Activated naive CD4-positive, alpha-beta T cell treated with anti-CD3 and anti-CD28 coated beads, Interleukin-2, amount 10 ng/mL, durations not matched to agents 7 days and 5 days (primary cell): ENCODE measurements at regions not wholly inside any gene's neighbourhood (a gene's known extent, or its start where the extent isn't known, plus 50 kb on each side); places are given as distances from the start of the nearest gene placed in this dataset.

Experiments
- CTCF ChIA-PET: fragments of 350-600 bp; sonication (Branson Sonifier 250); formaldehyde crosslinking; loops from one replicate; lab custom pipeline; 2021; ENCODE audit warnings: antibody characterized with exemption; lab: Charles Lee
- DNase-seq: peaks from one replicate; pipeline ENCODE4 v3.0.0-alpha.2; 2020
- H3K27ac Mint-ChIP-seq: one replicate; pipeline ENCODE4 v1.8.0; 2021; ENCODE audit warnings: mild to moderate bottlenecking, moderate library complexity, mixed read lengths
- H3K27me3 Mint-ChIP-seq: one replicate; pipeline ENCODE4 v1.8.0; 2021; ENCODE audit warnings: mild to moderate bottlenecking, mixed read lengths
- H3K36me3 Mint-ChIP-seq: one replicate; pipeline ENCODE4 v1.8.0; 2021; ENCODE audit warnings: mixed read lengths
- H3K4me1 Mint-ChIP-seq: one replicate; pipeline ENCODE4 v1.8.0; 2021; ENCODE audit warnings: mixed read lengths
- H3K4me3 Mint-ChIP-seq: one replicate; pipeline ENCODE4 v1.8.0; 2021; ENCODE audit warnings: mild to moderate bottlenecking, moderate library complexity, mixed read lengths
- H3K9me3 Mint-ChIP-seq: one replicate; pipeline ENCODE4 v1.8.0; 2021; ENCODE audit warnings: mixed read lengths

DNA sequence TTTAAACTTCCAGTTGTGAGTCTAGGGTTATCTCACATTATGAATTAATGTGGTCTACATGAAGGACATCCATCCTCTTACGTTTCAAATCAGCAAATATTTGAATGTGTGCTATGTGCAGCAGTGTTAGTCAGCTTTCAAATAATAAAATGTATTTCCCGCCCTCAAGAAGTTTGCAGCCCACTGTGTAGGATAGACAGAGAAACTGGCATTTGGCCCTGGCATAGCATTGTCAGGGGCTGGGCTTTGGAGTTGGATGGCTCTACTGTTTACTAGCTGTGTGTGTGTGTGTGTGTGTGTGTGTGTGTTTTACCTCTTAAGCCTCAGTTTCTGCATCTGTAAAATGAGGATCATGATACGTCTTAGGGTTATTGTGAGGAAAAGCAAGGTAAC lies 400.5 kb upstream of the C2CD4B start:
- Mint-ChIP-seq H3K4me1 (no peaks in the 10 kb centered on the region), H3K27me3 (peaks cover 9% of the 10 kb centered on the region), H3K9me3 (no peaks in the 10 kb centered on the region), H3K27ac (no peak overlapping the region), H3K4me3 (no peak overlapping the region), H3K36me3 (no peaks in the 10 kb centered on the region)
- DNase-seq, result no peak
- CTCF ChIA-PET, result no interaction called here

DNA sequence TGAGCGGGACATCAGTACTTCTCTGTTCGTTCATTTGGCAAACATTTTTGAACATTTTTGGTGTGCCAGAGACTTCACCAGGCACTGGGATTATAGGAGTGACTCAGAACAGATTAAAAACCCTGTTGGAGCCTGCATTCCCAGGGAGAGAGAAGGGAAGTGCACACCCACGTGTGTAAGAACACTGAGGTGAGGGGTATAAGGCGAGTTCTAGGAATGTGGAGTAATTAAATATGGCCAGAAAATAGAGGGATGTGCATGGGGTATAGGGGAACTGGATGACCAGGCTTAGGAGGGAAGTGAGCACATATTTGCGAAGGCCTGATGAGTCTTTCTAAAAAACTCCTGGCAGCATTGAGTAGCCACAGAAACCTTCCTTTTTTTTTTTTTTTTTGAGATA lies 401.2 kb upstream of the C2CD4B start:
- H3K4me1 Mint-ChIP-seq, result no peaks in the 10 kb centered on the region
- H3K27ac Mint-ChIP-seq, result no peak overlapping the region
- CTCF ChIA-PET, result no interaction called here
- peaks cover 9% of the 10 kb centered on the region for H3K27me3 Mint-ChIP-seq
- no peaks in the 10 kb centered on the region for H3K36me3 Mint-ChIP-seq
- H3K9me3 Mint-ChIP-seq, result no peaks in the 10 kb centered on the region
- no peak for DNase-seq
- H3K4me3 Mint-ChIP-seq, result no peak overlapping the region

DNA sequence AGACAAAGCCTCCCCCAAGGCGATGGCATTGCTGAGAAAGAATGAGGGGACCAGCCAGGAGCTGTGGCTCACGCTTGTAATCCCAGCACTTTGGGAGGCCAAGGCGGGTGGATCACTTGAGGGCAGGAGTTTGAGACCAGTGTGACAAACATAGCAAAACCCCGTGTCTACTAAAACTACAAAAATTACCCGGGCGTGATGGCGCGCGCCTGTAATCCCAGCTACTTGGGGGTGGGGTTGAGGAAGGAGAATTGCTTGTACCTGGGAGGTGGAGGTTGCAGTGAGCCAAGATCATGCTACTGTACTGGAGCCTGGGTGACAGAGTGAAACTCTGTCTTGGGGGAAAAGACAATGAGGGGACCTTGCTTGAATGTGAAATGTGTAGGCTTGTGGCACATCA lies 402.4 kb upstream of the C2CD4B start:
- no peaks in the 10 kb centered on the region for H3K36me3 Mint-ChIP-seq
- no peaks in the 10 kb centered on the region for H3K9me3 Mint-ChIP-seq
- DNase-seq, result no peak
- H3K27ac Mint-ChIP-seq, result no peak overlapping the region
- H3K27me3 Mint-ChIP-seq, result peaks cover 10% of the 10 kb centered on the region
- H3K4me3 Mint-ChIP-seq, result no peak overlapping the region
- CTCF ChIA-PET, result no interaction called here
- H3K4me1 Mint-ChIP-seq, result no peaks in the 10 kb centered on the region

DNA sequence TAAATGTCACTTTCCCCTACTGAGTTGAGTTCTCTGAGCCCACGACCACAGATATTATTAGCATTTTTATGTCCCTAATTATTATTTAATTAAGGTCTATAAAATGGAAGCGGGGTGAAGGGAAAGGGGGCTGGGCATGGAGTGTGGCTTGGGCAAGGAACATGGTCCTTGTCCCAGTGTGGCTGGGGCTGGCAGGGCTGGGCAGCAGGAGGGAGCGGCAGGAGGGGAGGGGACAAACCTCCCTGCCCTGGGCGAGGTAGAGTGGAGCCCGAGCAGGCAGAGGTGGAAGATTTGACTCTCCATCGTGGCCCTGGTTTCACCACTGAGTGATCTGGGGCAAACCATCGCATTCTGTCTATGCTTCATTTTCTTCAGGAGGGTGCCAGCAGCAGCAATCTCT lies 402.9 kb upstream of the C2CD4B start:
- Mint-ChIP-seq H3K9me3 (no peaks in the 10 kb centered on the region), H3K27ac (no peak overlapping the region), H3K36me3 (no peaks in the 10 kb centered on the region), H3K27me3 (peaks cover 15% of the 10 kb centered on the region), H3K4me3 (no peak overlapping the region), H3K4me1 (no peaks in the 10 kb centered on the region)
- DNase-seq, result no peak
- CTCF ChIA-PET, result no interaction called here

DNA sequence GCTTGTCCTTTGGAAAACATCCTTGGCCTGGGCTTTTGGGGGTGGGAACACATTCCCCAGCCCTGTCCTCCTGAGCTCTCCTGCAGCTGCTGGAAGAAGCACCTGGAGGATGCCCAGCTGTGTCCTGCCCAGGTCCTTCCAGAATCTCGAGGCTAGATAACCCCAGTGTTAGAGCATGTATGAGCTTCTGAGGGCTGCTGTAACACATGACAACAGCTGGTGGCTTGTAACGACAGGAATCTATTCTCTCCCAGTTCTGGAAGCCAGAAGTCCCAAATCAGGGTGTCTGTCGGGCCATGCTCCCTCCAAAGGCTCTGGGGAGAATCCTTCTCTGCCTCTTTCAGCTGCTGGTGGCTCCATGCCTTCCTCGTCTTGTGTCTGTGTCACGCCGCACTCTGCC lies 403.6 kb upstream of the C2CD4B start:
- H3K4me1 Mint-ChIP-seq, result no peaks in the 10 kb centered on the region
- no peaks in the 10 kb centered on the region for H3K36me3 Mint-ChIP-seq
- CTCF ChIA-PET, result no interaction called here
- DNase-seq, result no peak
- H3K27me3 Mint-ChIP-seq, result peaks cover 18% of the 10 kb centered on the region
- H3K4me3 Mint-ChIP-seq, result no peak overlapping the region
- no peaks in the 10 kb centered on the region for H3K9me3 Mint-ChIP-seq
- H3K27ac Mint-ChIP-seq, result peak overlapping the region; percentile 26

DNA sequence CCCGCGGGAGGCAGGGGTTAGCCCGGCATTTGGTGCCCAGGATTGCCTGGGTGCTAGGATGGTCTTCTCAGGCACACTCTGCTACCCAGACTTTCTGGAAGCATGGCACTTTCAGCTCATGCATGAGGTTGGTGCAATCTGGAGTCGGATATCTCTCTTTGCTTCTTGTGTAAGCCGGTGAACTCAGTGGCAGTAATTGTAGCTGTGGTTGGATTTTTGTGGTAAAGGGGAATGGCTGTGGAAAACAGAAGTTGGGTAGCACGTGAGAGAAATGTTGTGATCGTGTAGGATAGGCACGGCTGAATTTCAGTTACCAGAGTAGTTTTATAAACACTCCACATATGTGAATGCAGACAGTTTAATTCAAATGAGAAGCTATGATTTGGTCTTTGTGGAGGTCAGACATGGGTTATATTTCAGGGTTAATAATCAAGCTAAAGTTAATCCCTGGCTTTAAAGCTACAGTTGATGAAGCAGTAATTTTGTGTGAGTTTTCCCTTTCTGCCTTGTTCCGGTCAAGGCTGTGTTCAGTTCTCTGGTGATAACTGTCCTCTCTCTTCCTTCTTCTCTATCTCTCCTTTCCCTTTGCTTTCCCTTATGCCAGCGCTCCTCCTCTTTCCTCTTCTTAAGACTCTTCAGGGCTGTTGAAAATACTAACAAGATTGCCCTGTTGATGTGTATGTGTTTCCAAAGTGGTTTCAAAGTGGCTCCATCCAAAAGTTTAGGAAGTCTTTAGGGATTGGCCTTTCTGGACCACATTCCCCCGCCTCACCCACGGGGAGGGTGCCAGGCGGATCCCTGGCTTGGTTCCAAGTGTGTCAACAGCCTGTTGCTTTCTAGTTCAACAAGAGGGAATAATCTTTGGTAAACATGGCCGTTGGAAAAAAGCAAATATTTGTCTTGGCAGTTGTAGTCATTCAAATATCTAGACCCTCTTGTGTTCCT lies 404.6 kb upstream of the C2CD4B start:
- Mint-ChIP-seq H3K4me3 (no peak overlapping the region), H3K27me3 (peaks cover 14% of the 10 kb centered on the region), H3K9me3 (no peaks in the 10 kb centered on the region), H3K27ac (no peak overlapping the region), H3K4me1 (no peaks in the 10 kb centered on the region), H3K36me3 (no peaks in the 10 kb centered on the region)
- CTCF ChIA-PET, result no interaction called here
- no peak for DNase-seq

DNA sequence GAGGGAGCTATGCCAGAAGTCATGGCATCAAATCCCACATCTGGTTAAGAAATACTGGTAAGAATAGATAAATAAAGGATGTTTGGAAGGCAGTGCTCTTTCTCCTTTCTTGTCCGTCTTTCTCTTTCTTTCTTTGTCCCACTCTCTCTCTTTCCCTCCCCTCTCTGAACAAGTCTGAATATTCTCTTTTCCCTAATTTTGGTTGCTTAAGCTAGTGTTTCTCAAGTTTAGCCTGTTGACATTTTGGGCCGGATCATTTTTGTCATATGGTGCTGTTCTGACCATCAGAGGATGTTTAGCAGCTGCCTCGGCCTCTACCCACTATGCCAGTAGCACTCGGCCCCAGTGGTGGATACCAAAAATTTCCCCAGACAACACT lies 405.3 kb upstream of the C2CD4B start:
- CTCF ChIA-PET, result no interaction called here

DNA sequence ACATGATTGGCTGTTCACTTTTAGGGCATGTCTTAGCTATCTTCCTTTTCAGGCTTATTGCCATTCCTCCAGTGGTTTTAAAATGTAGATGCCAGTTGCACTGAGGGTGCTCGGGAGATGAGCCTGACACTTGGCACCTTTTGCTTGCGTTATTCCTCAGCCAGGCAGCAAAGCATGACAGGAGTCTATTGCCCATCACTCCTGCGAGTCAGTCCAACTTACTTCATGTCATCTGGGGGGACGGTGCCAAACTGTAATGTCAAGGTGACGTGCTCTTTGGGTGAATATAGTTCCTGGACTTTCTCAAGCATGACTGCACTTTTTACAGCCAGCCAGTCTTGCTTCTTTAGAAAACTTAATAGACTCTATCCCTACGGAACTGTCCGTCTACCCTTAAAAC lies 406.0 kb upstream of the C2CD4B start:
- H3K36me3 Mint-ChIP-seq, result no peaks in the 10 kb centered on the region
- H3K27me3 Mint-ChIP-seq, result peaks cover 14% of the 10 kb centered on the region

More for the DNA sequence above, 405.3 kb upstream of the C2CD4B start:
- no peak overlapping the region for H3K4me3 Mint-ChIP-seq
- H3K4me1 Mint-ChIP-seq, result no peaks in the 10 kb centered on the region
- no peak for DNase-seq
- no peaks in the 10 kb centered on the region for H3K36me3 Mint-ChIP-seq
- no peaks in the 10 kb centered on the region for H3K9me3 Mint-ChIP-seq
- H3K27ac Mint-ChIP-seq, result no peak overlapping the region
- peaks cover 14% of the 10 kb centered on the region for H3K27me3 Mint-ChIP-seq

DNA sequence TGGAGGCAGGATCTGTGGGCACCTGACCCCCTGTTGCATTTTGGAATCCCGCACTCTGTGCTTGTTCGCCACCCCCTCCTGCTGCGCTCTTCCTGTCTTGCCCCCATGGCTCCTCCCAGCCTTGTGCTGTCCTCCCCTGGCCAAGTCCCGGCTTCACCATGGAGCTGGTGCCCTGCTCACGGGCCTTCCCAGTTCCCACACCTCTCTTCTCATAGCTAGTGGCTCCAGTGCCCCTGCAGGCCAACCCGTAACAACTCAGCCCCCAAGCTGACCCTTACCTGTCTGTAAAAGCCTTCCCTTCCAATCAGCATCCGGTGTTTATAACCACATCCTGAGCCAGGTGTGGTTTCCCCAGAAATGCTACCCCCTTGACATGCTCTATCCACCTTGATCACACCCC lies 407.7 kb upstream of the C2CD4B start:
- CTCF ChIA-PET, result no interaction called here
- Mint-ChIP-seq H3K9me3 (no peaks in the 10 kb centered on the region), H3K27me3 (peaks cover 14% of the 10 kb centered on the region), H3K4me1 (no peaks in the 10 kb centered on the region), H3K4me3 (no peak overlapping the region), H3K36me3 (no peaks in the 10 kb centered on the region), H3K27ac (no peak overlapping the region)
- DNase-seq, result no peak

More for the DNA sequence above, 406.0 kb upstream of the C2CD4B start:
- DNase-seq, result no peak
- H3K27ac Mint-ChIP-seq, result no peak overlapping the region
- CTCF ChIA-PET, result no interaction called here
- no peaks in the 10 kb centered on the region for H3K4me1 Mint-ChIP-seq
- H3K9me3 Mint-ChIP-seq, result no peaks in the 10 kb centered on the region
- H3K4me3 Mint-ChIP-seq, result no peak overlapping the region

DNA sequence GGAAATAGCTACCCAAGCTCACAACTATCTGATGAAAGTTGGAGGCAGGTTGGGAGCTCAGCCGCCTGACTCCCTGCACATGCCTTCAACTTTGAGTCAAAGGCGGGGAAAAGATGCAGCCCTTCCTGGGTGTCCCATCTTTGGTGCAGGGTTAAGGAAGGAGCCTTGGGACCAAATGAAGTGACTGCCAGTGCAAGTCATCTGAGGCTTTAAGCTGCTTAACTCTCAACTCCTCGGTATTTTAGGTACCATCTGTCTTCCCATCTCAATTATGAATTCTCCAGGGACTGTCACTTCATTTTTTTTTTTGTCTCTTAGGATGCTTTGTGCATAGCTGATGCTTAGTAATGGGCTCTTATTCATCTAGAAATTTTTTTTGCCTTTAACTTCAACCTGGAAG lies 408.8 kb upstream of the C2CD4B start:
- CTCF ChIA-PET, result no interaction called here
- H3K4me1 Mint-ChIP-seq, result no peaks in the 10 kb centered on the region

DNA sequence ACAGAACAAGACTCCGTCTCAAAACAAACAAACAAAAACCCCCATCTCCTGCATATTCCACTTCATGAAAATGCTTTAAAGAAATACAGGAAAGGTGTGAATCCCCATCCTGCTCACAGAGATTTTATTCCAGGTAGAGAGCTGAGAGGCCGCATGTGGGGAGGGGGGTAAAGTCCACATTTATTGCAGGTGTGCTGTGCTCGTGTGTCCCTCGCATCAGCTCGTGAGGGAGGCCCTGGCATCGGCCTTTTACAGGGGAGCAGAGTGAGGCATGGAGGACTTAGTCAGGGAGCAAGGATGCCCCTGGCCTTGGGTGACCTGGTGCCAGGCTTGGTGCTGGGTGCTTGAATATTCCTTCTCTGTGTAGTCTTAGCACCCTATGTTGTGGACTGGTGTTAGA lies 413.5 kb upstream of the C2CD4B start:
- H3K36me3 Mint-ChIP-seq, result no peaks in the 10 kb centered on the region
- CTCF ChIA-PET, result no interaction called here
- DNase-seq, result no peak
- H3K4me3 Mint-ChIP-seq, result no peak overlapping the region
- no peaks in the 10 kb centered on the region for H3K4me1 Mint-ChIP-seq
- no peaks in the 10 kb centered on the region for H3K9me3 Mint-ChIP-seq
- peaks cover 11% of the 10 kb centered on the region for H3K27me3 Mint-ChIP-seq
- no peak overlapping the region for H3K27ac Mint-ChIP-seq

More for the DNA sequence above, 408.8 kb upstream of the C2CD4B start:
- Mint-ChIP-seq H3K9me3 (no peaks in the 10 kb centered on the region), H3K4me3 (no peak overlapping the region), H3K27ac (no peak overlapping the region), H3K36me3 (no peaks in the 10 kb centered on the region), H3K27me3 (peaks cover 14% of the 10 kb centered on the region)
- DNase-seq, result no peak

DNA sequence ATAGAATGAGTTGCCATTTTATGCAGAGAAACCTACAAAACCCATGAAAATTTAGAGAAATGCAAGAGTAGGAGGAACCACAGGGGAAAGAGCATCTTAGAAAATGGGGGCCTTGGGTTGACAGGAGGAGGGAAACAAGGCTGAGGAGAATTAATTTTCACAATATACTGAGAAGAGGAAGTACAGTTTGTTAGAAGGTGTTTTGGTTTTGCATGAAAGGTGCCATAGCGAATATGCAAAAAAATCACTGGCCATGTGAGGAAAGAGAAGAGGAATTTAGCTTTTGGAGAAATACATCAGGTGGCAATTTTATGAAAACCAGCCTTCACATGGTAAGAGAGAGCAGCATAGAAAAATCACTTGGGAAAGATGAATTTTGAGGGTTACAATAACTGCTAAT lies 413.9 kb upstream of the C2CD4B start:
- Mint-ChIP-seq H3K9me3 (no peaks in the 10 kb centered on the region), H3K4me1 (no peaks in the 10 kb centered on the region), H3K36me3 (no peaks in the 10 kb centered on the region), H3K4me3 (no peak overlapping the region), H3K27me3 (peaks cover 9% of the 10 kb centered on the region), H3K27ac (no peak overlapping the region)
- no peak for DNase-seq
- CTCF ChIA-PET, result no interaction called here

DNA sequence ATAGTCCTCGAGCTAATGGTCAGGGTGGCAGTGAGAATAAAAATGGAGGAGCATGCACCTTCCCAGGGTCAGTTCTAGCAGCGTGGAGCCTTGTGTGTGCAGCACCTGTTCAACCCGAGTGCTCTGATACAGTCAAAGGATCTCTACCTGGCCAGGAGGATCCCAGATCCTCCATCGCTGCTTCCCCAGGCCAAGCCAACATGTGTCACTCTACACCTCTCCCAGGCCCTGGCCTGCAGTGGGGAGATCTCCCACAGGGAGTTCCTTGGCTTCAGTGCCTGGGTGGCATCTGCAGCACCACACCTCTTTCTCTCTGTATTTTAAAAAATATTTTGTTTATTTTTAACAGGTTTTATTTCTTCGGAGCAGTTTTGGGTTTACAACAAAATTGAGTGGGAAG lies 414.8 kb upstream of the C2CD4B start:
- Mint-ChIP-seq H3K9me3 (no peaks in the 10 kb centered on the region), H3K36me3 (no peaks in the 10 kb centered on the region), H3K27ac (no peak overlapping the region), H3K4me3 (no peak overlapping the region), H3K4me1 (no peaks in the 10 kb centered on the region), H3K27me3 (peaks cover 9% of the 10 kb centered on the region)
- DNase-seq, result no peak
- CTCF ChIA-PET, result no interaction called here

DNA sequence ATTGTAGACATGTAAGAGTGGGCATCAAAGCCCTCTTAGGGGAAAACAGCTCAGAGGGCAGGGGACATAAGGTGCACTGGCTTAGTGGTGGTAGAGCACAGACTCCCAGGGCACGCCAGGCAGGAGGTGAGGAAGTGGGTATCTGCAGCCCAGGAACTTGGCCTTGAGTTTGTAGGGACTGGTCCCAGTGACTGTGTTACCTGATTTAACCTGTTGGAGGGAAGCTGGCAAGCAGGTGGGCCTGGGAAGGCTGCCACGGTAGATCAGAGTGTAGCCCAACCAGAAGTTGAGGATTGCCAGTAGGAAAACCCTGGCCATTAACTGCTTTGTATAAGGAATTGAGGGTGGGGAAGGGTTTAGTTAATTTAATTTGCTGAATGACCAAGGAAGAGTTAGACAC lies 417.5 kb upstream of the C2CD4B start:
- Mint-ChIP-seq H3K36me3 (no peaks in the 10 kb centered on the region), H3K27ac (no peak overlapping the region), H3K4me3 (no peak overlapping the region), H3K9me3 (no peaks in the 10 kb centered on the region), H3K4me1 (no peaks in the 10 kb centered on the region), H3K27me3 (peaks cover 9% of the 10 kb centered on the region)
- CTCF ChIA-PET, result no interaction called here
- DNase-seq, result no peak
